Breast epithelium (tissue), 4 donors: ENCODE measurements at regions not wholly inside any gene's neighbourhood (a gene's known extent, or its start where the extent isn't known, plus 50 kb on each side); places are given as distances from the start of the nearest gene placed in this dataset.
A peak's percentile ranks its signal among the peaks of the same experiment; 100 is the strongest.

Source experiments
- DNase-seq, 2 donors: peaks; one replicate each; pipeline ENCODE4 v3.0.0-alpha.2; 2019; ENCODE audit warnings: low spot score in 2 of 2
- H3K27ac ChIP-seq, 2 donors: fragments of 200-600 bp; sonication (generic) in 1 of 2; one replicate each; pipeline ENCODE4 v1.5.1; 2016 to 2019; ENCODE audit warnings: mild to moderate bottlenecking in 1 of 2
- H3K27me3 ChIP-seq, 2 donors: fragments of 200-600 bp; sonication (generic) in 1 of 2; one replicate each; pipeline versions ENCODE4 v1.5.1 to v1.6.0; 2017 to 2019; ENCODE audit warnings: control low read depth in 1 of 2, mild to moderate bottlenecking in 1 of 2
- H3K36me3 ChIP-seq: fragments of 200-600 bp; one replicate; pipeline ENCODE4 v1.5.1; 2019
- H3K4me1 ChIP-seq, 2 donors: fragments of 200-600 bp; sonication (generic); one replicate each; pipeline ENCODE4 v1.5.1; 2016 to 2019; ENCODE audit warnings: control low read depth in 1 of 2
- H3K4me3 ChIP-seq, 3 donors: fragments of 200-600 bp; sonication (generic); 1 replicate in 2 of 3; 2 replicates in 1 of 3; pipeline ENCODE4 v1.5.1; 2016 to 2019; ENCODE audit warnings: mild to moderate bottlenecking in 3 of 3, moderate library complexity in 2 of 3
- H3K9me3 ChIP-seq, 2 donors: fragments of 200-600 bp; sonication (generic) in 1 of 2; one replicate each; pipeline ENCODE4 v1.5.1; 2016 to 2019; ENCODE audit warnings: control low read depth in 1 of 2
- CTCF ChIP-seq, 3 donors: fragments of 450-650 bp; IDR thresholded peaks; one replicate each; pipeline ENCODE4 v1.5.1; 2016 to 2017; ENCODE audit warnings: antibody characterized with exemption in 3 of 3, mild to moderate bottlenecking in 3 of 3, moderate library complexity in 3 of 3
- POLR2A ChIP-seq: fragments of 450-650 bp; IDR thresholded peaks from one replicate; pipeline ENCODE4 v1.6.1; 2016; ENCODE audit warnings: antibody characterized with exemption, mild to moderate bottlenecking, moderate library complexity
- POLR2AphosphoS5 ChIP-seq, 3 donors: sonication (generic); formaldehyde crosslinking; IDR thresholded peaks; one replicate each; pipeline ENCODE4 v1.6.1; 2017; ENCODE audit warnings: antibody characterized with exemption in 3 of 3
- intact Hi-C: fragments of 100-400 bp; cut with DNase I; formaldehyde crosslinking; loops from one replicate; pipeline ENCODE4 v1.15.1; 2023; ENCODE audit warnings: low total_unique reads

- no peaks in the 10 kb centered on the region for H3K27me3 ChIP-seq
- no peak overlapping the region for H3K27ac ChIP-seq
- H3K36me3 ChIP-seq = no peaks in the 10 kb centered on the region
- H3K4me3 ChIP-seq = no peak overlapping the region
- no peaks in the 10 kb centered on the region for H3K9me3 ChIP-seq
- no peaks in the 10 kb centered on the region for H3K4me1 ChIP-seq
- TF ChIP-seq CTCF (IDR thresholded peaks at IDR 0.05) (no peak), POLR2A (no peak), POLR2AphosphoS5 (IDR thresholded peaks at IDR 0.05) (no peak)
- intact Hi-C loops = no loop called here
- no peak for DNase-seq
Measured at GRCh38 chr4:18938343-18939099, 917.0 kb upstream of the LCORL start.

GRCh38 chr4:18937746-18938145 is 916.2 kb upstream of the LCORL start:
- no peak for TF ChIP-seq POLR2A
- no peak for TF ChIP-seq POLR2AphosphoS5 (IDR thresholded peaks at IDR 0.05)
- no peak for TF ChIP-seq CTCF (IDR thresholded peaks at IDR 0.05)
- intact Hi-C loops = no loop called here
- Histone ChIP-seq H3K36me3 (no peaks in the 10 kb centered on the region), H3K27me3 (no peaks in the 10 kb centered on the region), H3K4me1 (no peaks in the 10 kb centered on the region), H3K9me3 (no peaks in the 10 kb centered on the region), H3K27ac (no peak overlapping the region), H3K4me3 (no peak overlapping the region)
- DNase-seq = no peak

GRCh38 chr4:18937080-18937479 is 915.5 kb upstream of the LCORL start:
- Histone ChIP-seq H3K9me3 (no peaks in the 10 kb centered on the region), H3K36me3 (no peaks in the 10 kb centered on the region), H3K27ac (no peak overlapping the region), H3K4me3 (no peak overlapping the region), H3K4me1 (no peaks in the 10 kb centered on the region), H3K27me3 (no peaks in the 10 kb centered on the region)
- no peak for DNase-seq
- intact Hi-C loops = no loop called here
- TF ChIP-seq POLR2A (no peak), CTCF (IDR thresholded peaks at IDR 0.05) (no peak), POLR2AphosphoS5 (IDR thresholded peaks at IDR 0.05) (no peak)

- Histone ChIP-seq H3K9me3 (no peaks in the 10 kb centered on the region), H3K36me3 (no peaks in the 10 kb centered on the region), H3K4me3 (no peak overlapping the region), H3K4me1 (no peaks in the 10 kb centered on the region), H3K27me3 (no peaks in the 10 kb centered on the region), H3K27ac (no peak overlapping the region)
- intact Hi-C loops = no loop called here
- peak in 1 of 2 donors; percentile 27 for DNase-seq
- no peak for TF ChIP-seq POLR2A
- TF ChIP-seq CTCF (IDR thresholded peaks at IDR 0.05) = no peak
- TF ChIP-seq POLR2AphosphoS5 (IDR thresholded peaks at IDR 0.05) = no peak
Measured at GRCh38 chr4:18935659-18936345, 914.2 kb upstream of the LCORL start.

- H3K4me3 ChIP-seq = no peak overlapping the region
- no peaks in the 10 kb centered on the region for H3K36me3 ChIP-seq
- H3K27me3 ChIP-seq = no peaks in the 10 kb centered on the region
- TF ChIP-seq CTCF (IDR thresholded peaks at IDR 0.05) = no peak
- TF ChIP-seq POLR2AphosphoS5 (IDR thresholded peaks at IDR 0.05) = no peak
- no peak for TF ChIP-seq POLR2A
- no peak for DNase-seq
- no peaks in the 10 kb centered on the region for H3K9me3 ChIP-seq
- H3K4me1 ChIP-seq = no peaks in the 10 kb centered on the region
- H3K27ac ChIP-seq = no peak overlapping the region
- intact Hi-C loops = no loop called here
Measured at GRCh38 chr4:18934197-18934596, 912.6 kb upstream of the LCORL start.
